HUES48 (cell line): ENCODE measurements at regions not wholly inside any gene's neighbourhood (a gene's known extent, or its start where the extent isn't known, plus 50 kb on each side); places are given as distances from the start of the nearest gene placed in this dataset.

Experiments used
- H3K27ac ChIP-seq: one replicate; pipeline ENCODE4 v1.7.0; 2013; ENCODE audit warnings: low read depth, low read length, inconsistent platforms
- H3K27me3 ChIP-seq: 2 replicates; pipeline ENCODE4 v1.6.1; 2013; ENCODE audit warnings: mild to moderate bottlenecking, low read length; ENCODE audit not compliant: control insufficient read depth, insufficient read depth
- H3K36me3 ChIP-seq: 2 replicates; pipeline ENCODE4 v1.6.1; 2013; ENCODE audit warnings: low read length; ENCODE audit not compliant: control insufficient read depth, insufficient read depth
- H3K4me1 ChIP-seq: 2 replicates; pipeline ENCODE4 v1.6.1; 2013; ENCODE audit warnings: mild to moderate bottlenecking, low read length; ENCODE audit not compliant: control insufficient read depth, insufficient read depth
- H3K4me3 ChIP-seq: 2 replicates; pipeline ENCODE4 v1.5.1; 2013; ENCODE audit warnings: mild to moderate bottlenecking, low read depth, low read length
- H3K9ac ChIP-seq: 2 replicates; pipeline ENCODE4 v1.6.1; 2013; ENCODE audit warnings: mild to moderate bottlenecking, low read depth, low read length, moderate library complexity
- H3K9me3 ChIP-seq: 2 replicates; pipeline ENCODE4 v1.6.1; 2013; ENCODE audit warnings: low read length; ENCODE audit not compliant: control insufficient read depth, insufficient read depth

- Histone ChIP-seq H3K36me3 (no peaks in the 10 kb centered on the region), H3K4me3 (no peak overlapping the region), H3K4me1 (no peaks in the 10 kb centered on the region), H3K27me3 (no peaks in the 10 kb centered on the region), H3K9ac (no peak overlapping the region), H3K9me3 (no peaks in the 10 kb centered on the region), H3K27ac (no peak overlapping the region)
Measured at GRCh38 chr9:84450029-84450428, 109.5 kb upstream of the SLC28A3 start.

GRCh38 chr9:84456527-84456926 is 116.0 kb upstream of the SLC28A3 start:
- Histone ChIP-seq H3K9ac (no peak overlapping the region), H3K36me3 (no peaks in the 10 kb centered on the region), H3K27ac (no peak overlapping the region), H3K9me3 (no peaks in the 10 kb centered on the region), H3K4me1 (no peaks in the 10 kb centered on the region), H3K4me3 (no peak overlapping the region), H3K27me3 (no peaks in the 10 kb centered on the region)

- no peaks in the 10 kb centered on the region for H3K4me1 ChIP-seq
- no peak overlapping the region for H3K9ac ChIP-seq
- no peaks in the 10 kb centered on the region for H3K9me3 ChIP-seq
- no peak overlapping the region for H3K4me3 ChIP-seq
- no peaks in the 10 kb centered on the region for H3K27me3 ChIP-seq
- H3K27ac ChIP-seq, result no peak overlapping the region
- no peaks in the 10 kb centered on the region for H3K36me3 ChIP-seq
Measured at GRCh38 chr9:84460695-84461094, 120.1 kb upstream of the SLC28A3 start.

DNA sequence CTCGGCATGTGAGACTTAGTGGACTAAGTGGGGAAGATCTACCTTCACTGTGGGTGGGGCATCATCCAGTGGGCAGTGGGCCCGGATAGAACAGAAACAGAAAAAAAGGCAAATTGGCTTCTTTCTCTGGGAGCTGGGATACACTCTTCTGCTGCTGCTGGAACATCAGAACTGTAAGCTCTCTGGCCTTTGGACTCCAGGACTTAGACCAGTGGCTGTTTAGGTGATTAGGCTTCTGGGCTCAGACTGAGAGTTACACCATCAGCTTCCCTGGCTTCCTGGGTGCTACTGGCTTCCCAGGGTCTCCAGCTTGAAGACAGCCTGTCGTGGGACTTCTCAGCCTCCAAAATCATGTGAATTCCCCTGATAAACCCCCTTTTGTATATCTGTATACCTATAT is 122.7 kb upstream of the SLC28A3 start:
- H3K27me3 ChIP-seq, result no peaks in the 10 kb centered on the region
- H3K9ac ChIP-seq, result no peak overlapping the region
- H3K36me3 ChIP-seq, result no peaks in the 10 kb centered on the region
- H3K27ac ChIP-seq, result no peak overlapping the region
- no peak overlapping the region for H3K4me3 ChIP-seq
- H3K9me3 ChIP-seq, result no peaks in the 10 kb centered on the region
- H3K4me1 ChIP-seq, result no peaks in the 10 kb centered on the region

DNA sequence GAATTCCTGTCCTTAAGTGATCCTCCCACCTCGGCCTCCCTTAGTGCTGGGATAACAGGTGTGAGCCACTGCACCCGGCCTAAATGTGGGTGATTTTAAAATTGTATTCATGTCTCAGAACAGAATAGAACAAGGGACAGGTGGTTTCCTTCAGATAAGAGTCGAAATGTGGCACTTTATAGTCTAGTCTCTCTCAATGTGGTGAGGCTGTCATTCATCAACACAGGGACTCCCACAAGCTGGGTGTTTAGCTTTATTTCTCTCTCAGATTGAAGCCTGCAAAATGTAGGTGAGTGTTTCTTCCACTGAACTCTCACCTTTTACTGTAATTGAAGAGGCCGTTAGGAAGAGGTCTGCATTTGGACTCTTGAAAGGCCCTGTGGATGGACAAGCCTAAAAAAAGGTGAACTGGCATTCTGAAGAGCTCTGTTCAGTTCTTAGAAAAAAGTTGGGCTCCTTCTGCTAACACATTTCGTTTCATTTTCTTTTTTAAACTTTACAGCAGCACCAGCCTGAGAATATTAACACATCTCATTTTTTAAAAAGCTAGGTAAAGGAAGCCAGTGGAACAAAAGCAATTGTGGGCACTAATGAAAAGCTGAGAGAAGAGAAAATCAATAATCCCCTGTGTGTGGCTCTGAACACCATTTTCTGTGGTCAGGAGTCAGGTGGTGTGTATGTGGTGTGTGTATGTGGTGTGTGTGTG is 126.2 kb upstream of the SLC28A3 start:
- Histone ChIP-seq H3K4me1 (no peaks in the 10 kb centered on the region), H3K4me3 (no peak overlapping the region), H3K27me3 (no peaks in the 10 kb centered on the region), H3K36me3 (no peaks in the 10 kb centered on the region), H3K9me3 (no peaks in the 10 kb centered on the region), H3K9ac (no peak overlapping the region), H3K27ac (no peak overlapping the region)

DNA sequence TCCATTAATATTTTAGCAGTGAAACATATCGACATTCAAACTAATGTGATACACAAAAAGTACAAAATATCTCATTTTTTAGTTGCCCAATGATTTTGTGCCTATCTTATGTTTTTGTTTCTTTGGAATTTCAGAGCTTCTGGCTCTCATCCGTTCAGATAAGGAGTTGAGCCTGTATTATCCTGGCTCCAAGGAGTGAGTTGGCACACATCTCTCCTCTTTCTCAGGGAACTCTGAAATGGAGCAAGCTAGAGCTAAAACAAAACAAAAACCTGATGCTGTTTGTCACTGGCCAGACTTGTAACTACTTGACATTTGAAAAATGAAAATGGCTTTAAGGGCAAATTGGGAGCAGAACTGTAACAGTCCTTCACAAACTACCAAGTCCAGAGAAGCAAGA is 131.3 kb upstream of the SLC28A3 start:
- Histone ChIP-seq H3K9ac (no peak overlapping the region), H3K4me3 (no peak overlapping the region), H3K4me1 (no peaks in the 10 kb centered on the region), H3K27me3 (no peaks in the 10 kb centered on the region), H3K9me3 (peaks cover 5% of the 10 kb centered on the region; the same call in 1 of the 2 replicates), H3K27ac (no peak overlapping the region), H3K36me3 (no peaks in the 10 kb centered on the region)

DNA sequence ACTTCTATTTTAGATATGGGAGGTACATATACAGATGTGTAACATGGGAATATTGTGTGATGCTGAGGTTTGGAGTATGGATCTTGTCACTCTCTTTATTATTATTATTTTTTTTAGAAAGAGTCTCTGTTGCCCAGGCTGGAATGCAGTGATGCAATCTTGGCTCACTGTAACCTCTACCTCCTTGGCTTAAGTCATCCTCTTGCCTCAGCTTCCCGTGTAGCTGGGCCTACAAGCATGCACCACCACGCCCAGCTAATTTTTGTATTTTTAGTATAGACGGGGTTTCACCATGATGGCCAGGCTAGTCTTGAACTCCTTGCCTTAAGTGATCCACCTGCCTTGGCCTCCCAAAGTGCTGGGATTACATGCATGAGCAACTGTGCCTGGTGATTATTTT is 138.4 kb upstream of the SLC28A3 start:
- Histone ChIP-seq H3K9ac (no peak overlapping the region), H3K27ac (no peak overlapping the region), H3K9me3 (0 out of 2 replicates have a peak, but pooled peaks cover 2% of the 10 kb centered on the region), H3K36me3 (no peaks in the 10 kb centered on the region), H3K4me1 (no peaks in the 10 kb centered on the region), H3K4me3 (no peak overlapping the region), H3K27me3 (no peaks in the 10 kb centered on the region)

DNA sequence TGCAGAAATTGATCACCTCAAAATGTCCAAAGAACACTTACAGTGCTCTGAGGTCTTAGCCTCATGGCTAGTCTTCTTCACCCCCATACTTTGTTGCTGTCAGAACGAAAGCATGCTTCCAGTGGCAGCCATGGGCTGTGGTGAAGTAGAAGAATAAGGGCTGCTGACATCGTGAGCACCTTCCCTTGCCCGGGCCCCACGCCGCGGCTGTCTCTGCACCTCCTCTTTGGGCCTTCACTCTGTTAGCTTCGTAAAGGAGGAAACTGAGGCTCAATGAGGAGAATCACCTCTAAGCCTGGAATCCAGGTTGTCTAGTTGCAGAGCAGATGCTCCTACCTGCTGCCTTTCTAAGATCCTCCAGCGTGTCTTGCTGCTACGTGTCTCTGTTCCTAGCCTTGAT is 139.5 kb upstream of the SLC28A3 start:
- H3K9ac ChIP-seq, result no peak overlapping the region
- H3K9me3 ChIP-seq, result no peaks in the 10 kb centered on the region

GRCh38 chr9:84481231-84481630 is 140.7 kb upstream of the SLC28A3 start:
- no peaks in the 10 kb centered on the region for H3K9me3 ChIP-seq
- no peaks in the 10 kb centered on the region for H3K27me3 ChIP-seq
- H3K27ac ChIP-seq, result no peak overlapping the region
- H3K36me3 ChIP-seq, result no peaks in the 10 kb centered on the region
- no peak overlapping the region for H3K4me3 ChIP-seq
- H3K9ac ChIP-seq, result no peak overlapping the region
- no peaks in the 10 kb centered on the region for H3K4me1 ChIP-seq

More for the DNA sequence above, 139.5 kb upstream of the SLC28A3 start:
- Histone ChIP-seq H3K27me3 (no peaks in the 10 kb centered on the region), H3K27ac (no peak overlapping the region), H3K4me3 (no peak overlapping the region), H3K36me3 (no peaks in the 10 kb centered on the region), H3K4me1 (no peaks in the 10 kb centered on the region)

DNA sequence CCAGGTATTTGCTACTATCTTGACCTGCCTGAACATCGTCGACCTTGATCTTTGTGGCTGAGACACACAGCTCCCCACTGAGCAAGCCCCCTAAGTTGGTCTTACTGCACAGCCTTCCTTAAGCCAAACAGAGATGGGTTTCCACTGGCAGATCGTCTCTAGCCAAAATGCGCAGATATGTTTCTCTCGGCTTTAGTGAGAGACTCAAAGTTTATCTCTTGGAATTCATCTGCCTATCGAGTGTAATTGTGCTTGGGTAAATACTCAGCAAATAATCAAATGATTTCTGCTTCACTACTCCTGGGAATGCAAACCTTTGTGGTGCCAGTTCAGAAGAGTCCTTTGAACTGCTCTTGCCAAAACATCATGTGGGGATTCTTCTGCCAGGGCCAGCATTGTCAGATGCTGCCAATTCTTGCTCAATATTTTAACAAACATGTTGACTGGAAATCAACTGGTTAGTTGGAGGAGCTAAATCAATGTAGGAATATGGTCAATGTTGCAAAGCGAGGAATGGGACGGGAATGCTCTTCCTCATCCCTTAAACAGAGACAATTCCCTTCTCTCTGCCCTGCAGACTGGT is 141.2 kb upstream of the SLC28A3 start:
- Histone ChIP-seq H3K27me3 (no peaks in the 10 kb centered on the region), H3K36me3 (no peaks in the 10 kb centered on the region), H3K27ac (no peak overlapping the region), H3K9ac (no peak overlapping the region), H3K9me3 (no peaks in the 10 kb centered on the region), H3K4me3 (no peak overlapping the region), H3K4me1 (no peaks in the 10 kb centered on the region)

DNA sequence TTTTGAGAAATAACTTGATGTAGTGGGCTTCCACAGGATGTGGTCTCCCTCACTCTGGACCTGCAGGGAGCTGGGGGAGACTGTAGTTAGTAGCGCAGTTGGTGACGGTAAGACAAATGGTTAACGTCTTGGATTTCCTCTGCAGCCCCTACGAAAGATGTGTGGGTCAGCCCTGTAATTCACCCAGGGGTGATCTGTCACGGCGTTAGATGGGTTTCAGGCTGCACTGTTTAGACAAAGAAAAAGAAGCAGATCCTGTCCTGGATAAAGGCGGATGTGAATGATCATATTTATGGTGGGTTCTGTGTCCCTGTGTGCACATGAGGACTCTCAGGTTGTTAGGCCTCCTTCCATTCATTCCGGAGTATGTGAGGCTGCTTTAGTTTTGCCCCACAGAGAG is 142.0 kb upstream of the SLC28A3 start:
- Histone ChIP-seq H3K4me1 (no peaks in the 10 kb centered on the region), H3K4me3 (no peak overlapping the region), H3K9ac (no peak overlapping the region), H3K36me3 (no peaks in the 10 kb centered on the region), H3K27ac (no peak overlapping the region), H3K27me3 (no peaks in the 10 kb centered on the region), H3K9me3 (no peaks in the 10 kb centered on the region)
